Stromal cell of bone marrow (primary cell): ENCODE measurements at regions not wholly inside any gene's neighbourhood (a gene's known extent, or its start where the extent isn't known, plus 50 kb on each side); places are given as distances from the start of the nearest gene placed in this dataset.

ENCODE experiments used
- DNase-seq: peaks from one replicate; pipeline ENCODE4 v3.0.0-alpha.2; 2012; ENCODE audit warnings: low read depth

DNA sequence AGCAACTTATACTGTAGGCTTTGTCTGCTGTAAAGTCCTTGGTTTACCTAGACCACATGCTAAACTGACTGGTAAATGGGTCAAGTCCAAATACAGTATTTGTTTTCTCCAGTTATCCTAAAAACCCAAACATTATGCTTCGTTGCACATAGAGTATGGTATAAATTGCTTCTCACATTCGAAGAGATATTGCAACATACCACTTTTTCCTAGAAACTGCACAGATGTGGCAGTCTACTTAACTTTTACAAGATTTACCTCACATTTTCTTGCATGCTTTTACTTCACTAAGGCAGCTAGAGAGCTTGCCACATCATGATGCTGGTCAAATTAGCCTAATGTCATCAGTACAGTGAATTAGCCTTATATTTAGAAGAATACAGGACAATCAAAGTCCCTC, 66.0 kb upstream of the SCN7A start:
- DNase-seq, result no peak

DNA sequence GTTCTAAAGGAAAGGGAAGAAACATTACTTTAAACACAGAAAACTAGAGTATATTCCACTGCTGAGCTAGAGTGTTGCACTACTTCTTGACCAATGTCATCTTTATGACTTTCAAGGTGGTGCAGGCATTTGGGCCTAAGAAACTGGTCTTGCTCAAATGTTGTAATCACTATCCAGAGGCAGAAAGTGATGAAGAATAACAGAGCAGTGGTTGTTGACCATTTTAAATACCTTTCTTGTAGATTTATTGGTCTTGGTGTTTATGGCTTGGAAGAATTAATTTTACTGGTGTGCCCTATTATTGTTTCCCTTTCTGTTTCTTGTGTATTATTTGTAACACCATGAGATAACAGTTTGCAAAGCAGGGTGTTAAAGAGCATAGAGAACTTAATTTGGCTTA, 56.9 kb upstream of the SCN7A start:
- DNase-seq, result no peak

DNA sequence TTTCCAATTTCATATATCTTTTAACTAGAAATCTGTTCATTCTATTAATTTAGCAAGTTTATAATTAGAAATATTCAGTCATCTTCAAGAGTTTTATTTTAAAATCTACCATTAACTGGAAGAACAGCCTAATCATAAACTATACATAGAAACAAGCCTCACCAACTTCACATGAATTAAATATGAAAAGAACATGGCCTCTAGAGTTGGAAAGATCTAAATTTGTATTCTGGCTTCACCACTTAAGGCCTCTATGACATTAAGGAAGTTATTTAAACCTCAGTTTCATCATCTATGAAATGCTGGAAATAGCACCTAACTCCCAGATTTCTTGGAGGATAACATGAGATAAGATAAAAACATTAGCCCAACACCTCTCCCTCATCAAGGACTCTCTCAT, 51.4 kb upstream of the SCN7A start:
- DNase-seq, result no peak
